K562 (cell line): ENCODE measurements at regions not wholly inside any gene's neighbourhood (a gene's known extent, or its start where the extent isn't known, plus 50 kb on each side); places are given as distances from the start of the nearest gene placed in this dataset.

ENCODE experiments used
- ATAC-seq: fragments of 200-7000 bp; cut with Tn5 transposase; 3 replicates; pipeline ENCODE4 v1.9.1; 2020; ENCODE audit warnings: moderate library complexity
- BruUV-seq: library from RNA; stranded (reverse); fragments of 400-500 nt; replicated peaks from 2 replicates; lab custom pipeline; 2021; lab: Mats Ljungman, UMichigan
- CTCF ChIA-PET: fragments of 300-600 bp; formaldehyde crosslinking; extraction: SDS; loops from one replicate; lab custom pipeline; 2021; ENCODE audit warnings: low intra/inter-chr PET ratio; lab: Yijun Ruan, JAX
- POLR2A ChIA-PET: fragments of 300-600, 350-650 bp; sonication (Branson Sonifier 250); formaldehyde crosslinking; extraction: SDS; loops from one replicate; lab custom pipeline; 2021; ENCODE audit warnings: antibody characterized with exemption, inconsistent platforms; lab: Yijun Ruan, JAX
- DNase-seq, 4 experiments: peaks; one replicate each; pipeline versions ENCODE4 v3.0.0 to v3.0.0-alpha.2; 2011 to 2018; ENCODE audit warnings: low spot score in 3 of 4, mixed read lengths in 3 of 4; ENCODE audit errors: extremely low read depth in 1 of 4
- FAIRE-seq: peaks from 2 replicates; lab custom pipeline; 2011; peaks lifted over from hg19 to GRCh38; lab: Jason Lieb, UNC
- H2AFZ ChIP-seq: 2 replicates; pipeline ENCODE4 v1.6.0; 2011; ENCODE audit warnings: low read depth, low read length, control low read depth, inconsistent platforms
- H3K27ac ChIP-seq: fragments of 200-600 bp; 3 replicates; pipeline ENCODE4 v1.8.0; 2011; ENCODE audit warnings: low read depth, mild to moderate bottlenecking, control low read depth, inconsistent platforms, low read length, moderate library complexity, mixed read lengths; ENCODE audit errors: extremely low read depth
- H3K27me3 ChIP-seq, 2 experiments: fragments of 300-600 bp in 1 of 2; 2 replicates in 1 of 2; 3 replicates in 1 of 2; pipeline versions ENCODE4 v1.6.0 to v1.8.0; 2011; ENCODE audit warnings: inconsistent platforms in 2 of 2, low read length in 2 of 2, mild to moderate bottlenecking in 1 of 2, mixed read lengths in 1 of 2, moderate library complexity in 1 of 2; ENCODE audit not compliant: control insufficient read depth in 2 of 2, insufficient read depth in 2 of 2
- H3K36me3 ChIP-seq: fragments of 300-600 bp; 3 replicates; pipeline ENCODE4 v1.8.0; 2011; ENCODE audit warnings: mild to moderate bottlenecking, low read length, inconsistent platforms; ENCODE audit not compliant: control insufficient read depth, insufficient read depth
- H3K4me1 ChIP-seq, 2 experiments: fragments of 200-600 bp in 1 of 2; replicated peaks in 1 of 2; 2 replicates in 1 of 2; 3 replicates in 1 of 2; pipeline versions ENCODE4 v1.5.1 to v1.8.0; 2011; ENCODE audit warnings: inconsistent platforms in 2 of 2, low read length in 2 of 2, mild to moderate bottlenecking in 1 of 2, mixed read lengths in 1 of 2, moderate library complexity in 1 of 2; ENCODE audit not compliant: control insufficient read depth in 2 of 2, insufficient read depth in 2 of 2
- H3K4me2 ChIP-seq: 2 replicates; pipeline ENCODE4 v1.6.1; 2011; ENCODE audit warnings: low read length, control low read depth, inconsistent platforms, mixed read lengths; ENCODE audit not compliant: insufficient read depth
- H3K4me3 ChIP-seq: fragments of 200-600 bp; sonication (generic), shearing (Covaris generic); 2 replicates; pipeline ENCODE4 v1.5.1; 2016; ENCODE audit warnings: control low read depth, inconsistent platforms
- H3K79me2 ChIP-seq: fragments of 200-600 bp; 3 replicates; pipeline ENCODE4 v1.8.0; 2011; ENCODE audit warnings: low read length, inconsistent platforms; ENCODE audit not compliant: control insufficient read depth, insufficient read depth
- H3K9ac ChIP-seq, 2 experiments: 2 replicates each; pipeline versions ENCODE4 v1.6.0 to v1.6.1; 2011; ENCODE audit warnings: low read depth in 2 of 2, low read length in 2 of 2, control low read depth in 1 of 2, inconsistent platforms in 1 of 2, mild to moderate bottlenecking in 1 of 2, mixed read lengths in 1 of 2; ENCODE audit not compliant: insufficient read depth in 1 of 2
- H3K9me1 ChIP-seq: one replicate; pipeline ENCODE4 v1.6.0; 2011; ENCODE audit warnings: inconsistent platforms, mild to moderate bottlenecking, low read length, moderate library complexity; ENCODE audit not compliant: control insufficient read depth, insufficient read depth
- H3K9me3 ChIP-seq: replicated peaks from 2 replicates; pipeline ENCODE4 v1.5.1; 2011; ENCODE audit warnings: low read depth, low read length, inconsistent platforms; ENCODE audit not compliant: control insufficient read depth, insufficient read depth
- H4K20me1 ChIP-seq: replicated peaks from 2 replicates; pipeline ENCODE4 v1.6.1; 2011; ENCODE audit warnings: low read length, inconsistent platforms, mixed read lengths; ENCODE audit not compliant: control insufficient read depth, insufficient read depth
- BRD4 ChIP-seq: fragments of 200-600 bp; sonication (generic); IDR thresholded peaks from 2 replicates; pipeline ENCODE4 v1.6.1; 2017; ENCODE audit warnings: inconsistent platforms
- GTF3C2 ChIP-seq: IDR thresholded peaks from 3 replicates; pipeline ENCODE4 v1.6.1; 2011; ENCODE audit warnings: borderline replicate concordance, mild to moderate bottlenecking, moderate library complexity; ENCODE audit not compliant: insufficient read length; ENCODE audit errors: extremely low read depth
- IRF9 ChIP-seq: fragments of 450-650 bp; IDR thresholded peaks from 2 replicates; pipeline ENCODE4 v1.6.1; 2016; ENCODE audit warnings: missing biosample characterization, missing genetic modification characterization
- MAFG ChIP-seq: fragments of 450-650 bp; conservative IDR thresholded peaks from 2 replicates; pipeline ENCODE4 v1.6.1; 2016; ENCODE audit warnings: missing genetic modification characterization, missing compliant biosample characterization
- MAFK ChIP-seq: IDR thresholded peaks from 2 replicates; pipeline ENCODE4 v1.6.1; 2011; ENCODE audit warnings: low read length, improper control_type of control experiment
- PTRF ChIP-seq: fragments of 450-650 bp; IDR thresholded peaks from 2 replicates; pipeline ENCODE4 v1.6.1; 2016; ENCODE audit warnings: mild to moderate bottlenecking, missing genetic modification characterization, missing compliant biosample characterization
- TEAD4 ChIP-seq, 2 experiments: sonication (generic) in 1 of 2; formaldehyde crosslinking in 1 of 2; IDR thresholded peaks; 2 replicates each; pipeline versions ENCODE4 v1.6.1 to v1.8.0; 2012 to 2022; ENCODE audit warnings: borderline replicate concordance in 1 of 2, inconsistent platforms in 1 of 2, low read length in 1 of 2, mild to moderate bottlenecking in 1 of 2, missing genetic modification reagents in 1 of 2
- XRCC4 ChIP-seq: IDR thresholded peaks from one replicate; pipeline ENCODE4 v1.6.1; 2011; ENCODE audit not compliant: insufficient read depth, insufficient read length; ENCODE audit errors: extremely low read depth
- ZBTB49 ChIP-seq: sonication (generic); formaldehyde crosslinking; IDR thresholded peaks from 2 replicates; pipeline ENCODE4 v1.8.0; 2022; ENCODE audit warnings: missing genetic modification reagents, mild to moderate bottlenecking, borderline replicate concordance
- ZFP30 ChIP-seq: fragments of 250-450 bp; sonication (Bioruptor Pico); IDR thresholded peaks from 2 replicates; pipeline ENCODE4 v1.8.0; 2022; ENCODE audit warnings: moderate library complexity, mild to moderate bottlenecking, inconsistent platforms, borderline replicate concordance
- ZFP91 ChIP-seq: sonication (generic); formaldehyde crosslinking; IDR thresholded peaks from 2 replicates; pipeline ENCODE4 v1.8.0; 2022; ENCODE audit warnings: mild to moderate bottlenecking, missing genetic modification reagents
- ZNF224 ChIP-seq: sonication (generic); formaldehyde crosslinking; IDR thresholded peaks from 2 replicates; pipeline ENCODE4 v1.8.0; 2022; ENCODE audit warnings: mild to moderate bottlenecking, missing genetic modification reagents
- ZNF431 ChIP-seq: sonication (generic); formaldehyde crosslinking; IDR thresholded peaks from 2 replicates; pipeline ENCODE4 v1.8.0; 2022; ENCODE audit warnings: mild to moderate bottlenecking, missing genetic modification reagents
- ZNF699 ChIP-seq: fragments of 250-450 bp; sonication (Bioruptor Pico); IDR thresholded peaks from 2 replicates; pipeline ENCODE4 v1.8.0; 2021; ENCODE audit warnings: mild to moderate bottlenecking, moderate library complexity; ENCODE audit not compliant: insufficient replicate concordance
- ZSCAN32 ChIP-seq: fragments of 450-650 bp; formaldehyde crosslinking; IDR thresholded peaks from 2 replicates; pipeline ENCODE4 v1.4.0; 2020; ENCODE audit warnings: mild to moderate bottlenecking, moderate library complexity
- WGBS: fragments of 100-300 bp; shearing (Covaris generic); methylation state at CpG from one replicate; pipeline ENCODE4 v1.1.6; 2016; ENCODE audit warnings: low coverage, mixed read lengths; ENCODE audit not compliant: insufficient coverage; ENCODE audit errors: missing lambda C conversion rate; 5-methylcytosine and 5-hydroxymethylcytosine counted together
- in situ Hi-C: fragments of 300-500 bp; cut with MboI; formaldehyde crosslinking; loops from 4 replicates; pipeline ENCODE4 v1.15.0; 2018; ENCODE audit warnings: inconsistent platforms, mixed read lengths
- intact Hi-C: fragments of 100-400 bp; cut with micrococcal nuclease; formaldehyde crosslinking; loops from 2 replicates; pipeline ENCODE4 v1.14.2; 2022

- intact Hi-C loops = no loop called here
- ChIA-PET POLR2A (no interaction called here), CTCF (no interaction called here)
- H3K9me3 ChIP-seq = no peaks in the 10 kb centered on the region
- no peaks in the 10 kb centered on the region for H3K79me2 ChIP-seq
- 0% methylated on average over 4 of the region's 4 CpGs for WGBS
- H3K27ac ChIP-seq = no peak overlapping the region
- BruUV-seq = no TSS peak
- H3K4me2 ChIP-seq = no peak overlapping the region
- ATAC-seq (no peak), DNase-seq (no peak), FAIRE-seq (no peak)
- no peak overlapping the region for H3K9ac ChIP-seq
- in situ Hi-C loops = no loop called here
- H3K36me3 ChIP-seq = no peaks in the 10 kb centered on the region
- no peaks in the 10 kb centered on the region for H4K20me1 ChIP-seq
- no peaks in the 10 kb centered on the region for H3K4me1 ChIP-seq
- H3K4me3 ChIP-seq = no peak overlapping the region
- H2AFZ ChIP-seq = no peak overlapping the region
- H3K9me1 ChIP-seq = no peaks in the 10 kb centered on the region
- H3K27me3 ChIP-seq = no peaks in the 10 kb centered on the region
- no peak for TF ChIP-seq ZFP30 (CRISPR knock-in tag)
- TF ChIP-seq PTRF (tag) = no peak
- no peak for TF ChIP-seq ZNF431
- no peak for TF ChIP-seq ZFP91 (CRISPR knock-in tag)
- no peak for TF ChIP-seq ZNF699 (CRISPR knock-in tag)
- no peak for TF ChIP-seq ZBTB49 (CRISPR knock-in tag)
- no peak for TF ChIP-seq MAFK
- no peak for TF ChIP-seq ZSCAN32 (CRISPR knock-in tag)
- TF ChIP-seq GTF3C2 = no peak
- TF ChIP-seq BRD4 = no peak
- TF ChIP-seq XRCC4 = no peak
- no peak for TF ChIP-seq IRF9
- TF ChIP-seq ZNF224 (CRISPR knock-in tag) = no peak
- no peak for TF ChIP-seq MAFG
- no peak for TF ChIP-seq TEAD4 (IDR thresholded peaks at IDR 0.05; ENCODE audit: low read length)
- TF ChIP-seq TEAD4 (CRISPR knock-in tag; IDR thresholded peaks at IDR 0.05; ENCODE audit: borderline replicate concordance) = no peak
These were observed 154.7 kb upstream of the DOK6 start for GRCh38 chr18:69246027-69246426.
